Activated CD4-positive, alpha-beta T cell treated with anti-CD3 and anti-CD28 coated beads, Interleukin-2, amount 10 ng/mL, durations not matched to agents 24 days and 14 days (primary cell): ENCODE measurements at regions not wholly inside any gene's neighbourhood (a gene's known extent, or its start where the extent isn't known, plus 50 kb on each side); places are given as distances from the start of the nearest gene placed in this dataset.
"Not testable (repeated sequence)": the region's sequence is repeated elsewhere in the genome, so short reads cannot be mapped to it uniquely, and the experiment has no call there.

ENCODE experiments used
- DNase-seq: peaks from one replicate; pipeline ENCODE4 v3.0.0; 2022
- H3K27ac Mint-ChIP-seq: one replicate; pipeline ENCODE4 v1.8.0; 2022; ENCODE audit warnings: mild to moderate bottlenecking, mixed read lengths
- H3K27me3 Mint-ChIP-seq: one replicate; pipeline ENCODE4 v1.8.0; 2022; ENCODE audit warnings: mixed read lengths
- H3K36me3 Mint-ChIP-seq: one replicate; pipeline ENCODE4 v1.8.0; 2022; ENCODE audit warnings: low read depth, mild to moderate bottlenecking, mixed read lengths
- H3K4me1 Mint-ChIP-seq: one replicate; pipeline ENCODE4 v1.8.0; 2021; ENCODE audit warnings: mixed read lengths
- H3K4me3 Mint-ChIP-seq: one replicate; pipeline ENCODE4 v1.8.0; 2022; ENCODE audit warnings: mild to moderate bottlenecking, moderate library complexity, mixed read lengths
- H3K9me3 Mint-ChIP-seq: one replicate; pipeline ENCODE4 v1.8.0; 2021; ENCODE audit warnings: mixed read lengths
- intact Hi-C: fragments of 100-400 bp; cut with micrococcal nuclease; formaldehyde crosslinking; loops from one replicate; pipeline ENCODE4 v1.15.1; 2023

DNA sequence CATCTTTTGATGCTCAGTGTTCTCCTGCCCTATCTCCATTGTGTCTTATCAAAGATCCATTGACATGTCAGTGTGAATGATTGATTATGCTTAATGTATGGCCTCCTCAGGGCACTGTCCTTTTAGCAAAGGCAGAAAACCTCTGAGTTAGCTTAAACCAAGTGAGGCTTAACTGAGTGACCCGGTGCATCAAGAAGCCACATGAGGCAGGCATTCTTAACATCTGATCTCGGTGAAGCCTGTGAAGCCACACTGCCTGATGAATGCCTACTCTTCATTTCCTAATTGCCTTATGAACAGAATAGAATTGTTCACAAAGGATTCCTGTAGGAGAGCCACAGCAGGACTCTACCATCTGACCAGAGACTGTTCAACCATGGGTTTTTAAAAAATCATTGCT is 168.1 kb upstream of the SOX21 start:
- intact Hi-C loops, result no loop called here
- no peaks in the 10 kb centered on the region for H3K9me3 Mint-ChIP-seq
- H3K4me3 Mint-ChIP-seq, result no peak overlapping the region
- no peaks in the 10 kb centered on the region for H3K4me1 Mint-ChIP-seq
- no peak for DNase-seq
- no peaks in the 10 kb centered on the region for H3K27me3 Mint-ChIP-seq
- no peak overlapping the region for H3K27ac Mint-ChIP-seq
- no peaks in the 10 kb centered on the region for H3K36me3 Mint-ChIP-seq

DNA sequence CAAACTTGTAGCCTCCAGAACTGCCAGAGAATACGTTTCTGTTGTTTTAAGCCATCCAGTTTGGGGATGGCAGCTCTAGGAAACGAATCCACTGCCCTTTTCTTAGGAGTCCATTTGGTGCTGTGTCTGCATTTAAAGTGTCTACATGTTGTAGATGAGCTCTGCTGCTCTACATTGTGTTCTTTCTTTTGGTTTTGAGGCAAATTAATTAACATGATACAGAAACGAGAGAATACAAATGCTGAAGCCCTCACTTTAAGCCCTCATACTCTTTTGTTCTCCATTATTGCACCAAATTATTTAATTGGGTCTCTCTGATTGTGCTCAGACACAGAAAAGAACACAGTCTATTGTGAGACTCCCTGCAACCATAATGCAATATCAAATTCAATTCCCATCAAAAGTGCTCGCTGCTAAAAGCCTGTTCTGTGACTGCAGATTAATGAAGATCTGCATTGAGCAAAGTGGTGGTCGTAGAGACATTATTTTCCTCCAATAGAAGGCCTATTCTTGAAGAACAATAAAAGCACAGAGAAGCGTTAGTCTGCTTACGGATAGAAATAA is 166.3 kb upstream of the SOX21 start:
- Mint-ChIP-seq H3K27me3 (no peaks in the 10 kb centered on the region), H3K4me1 (no peaks in the 10 kb centered on the region), H3K36me3 (no peaks in the 10 kb centered on the region), H3K9me3 (no peaks in the 10 kb centered on the region), H3K4me3 (no peak overlapping the region), H3K27ac (no peak overlapping the region)
- intact Hi-C loops, result no loop called here
- no peak for DNase-seq

DNA sequence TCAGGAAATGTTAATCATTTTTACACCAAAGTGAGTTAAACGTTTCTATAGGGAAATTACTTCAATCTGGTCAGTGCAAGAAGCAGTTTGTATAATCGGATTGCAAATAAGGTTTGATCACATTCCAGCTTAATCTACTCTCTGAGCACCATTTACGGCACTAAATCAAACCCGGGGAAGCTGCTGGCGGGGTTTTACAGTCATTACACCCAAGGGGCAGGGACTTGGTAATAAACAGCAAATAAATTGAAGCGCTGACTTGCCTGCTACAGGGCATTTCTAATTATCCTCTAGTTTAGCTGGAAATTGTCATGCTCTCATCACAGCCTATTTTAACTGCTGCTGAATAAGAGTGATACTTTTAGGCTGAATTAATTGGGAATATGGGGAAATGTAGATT is 152.1 kb upstream of the SOX21 start:
- no peaks in the 10 kb centered on the region for H3K36me3 Mint-ChIP-seq
- DNase-seq, result no peak

DNA sequence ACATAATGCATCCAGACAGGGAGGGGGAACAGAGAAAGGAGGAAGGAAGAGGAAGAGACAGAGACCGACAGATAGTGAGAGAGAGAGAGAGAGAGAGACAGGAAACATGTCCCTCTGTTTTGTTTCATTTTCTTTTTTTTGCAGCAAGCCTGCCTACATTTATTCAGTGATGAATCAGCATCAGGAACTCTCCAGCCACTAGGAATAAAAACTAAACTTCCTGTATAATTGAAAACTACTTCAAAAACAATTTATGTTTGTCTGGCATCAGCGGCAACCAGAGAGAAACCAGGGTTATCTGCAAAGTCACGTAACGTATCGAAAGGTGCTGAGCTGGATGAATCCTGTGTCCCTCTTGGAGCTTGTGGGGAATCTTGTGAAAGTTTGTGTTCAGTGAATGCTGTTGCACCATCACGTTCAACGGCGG is 148.6 kb upstream of the SOX21 start:
- Mint-ChIP-seq H3K27ac (peak overlapping the region; percentile 87), H3K9me3 (no peaks in the 10 kb centered on the region), H3K27me3 (peaks cover 12% of the 10 kb centered on the region), H3K4me3 (peak overlapping the region; percentile 82), H3K36me3 (no peaks in the 10 kb centered on the region), H3K4me1 (peaks cover 10% of the 10 kb centered on the region)
- peak; percentile 64 for DNase-seq
- intact Hi-C loops, result loop anchor here (10.0 kb wide), 1 partner anchor 196 kb away; no protein-coding TSS in a partner anchor

More for the DNA sequence above, 152.1 kb upstream of the SOX21 start:
- Mint-ChIP-seq H3K4me1 (peaks cover 10% of the 10 kb centered on the region), H3K4me3 (no peak overlapping the region), H3K9me3 (no peaks in the 10 kb centered on the region), H3K27me3 (peaks cover 12% of the 10 kb centered on the region), H3K27ac (no peak overlapping the region)
- intact Hi-C loops, result loop anchor here (10.0 kb wide), 1 partner anchor 200 kb away; no protein-coding TSS in a partner anchor

DNA sequence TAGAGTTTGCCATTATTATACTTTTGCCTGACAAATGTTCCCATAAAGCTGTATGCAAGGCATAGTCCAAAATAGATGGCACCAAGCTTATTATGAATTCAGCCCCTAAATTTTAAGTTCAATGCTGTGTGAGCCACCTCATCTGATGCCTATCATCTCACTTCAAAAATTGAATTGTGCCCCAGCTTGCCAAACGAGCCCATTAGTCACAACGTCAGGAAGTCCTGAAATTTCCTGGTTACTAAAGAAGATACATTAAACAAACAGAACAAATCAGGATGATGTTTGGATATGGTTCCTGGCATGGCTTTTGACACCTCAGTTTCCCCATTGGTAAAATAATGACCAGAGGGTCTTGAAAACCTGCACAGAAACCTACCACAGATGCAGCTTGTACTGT is 147.5 kb upstream of the SOX21 start:
- Mint-ChIP-seq H3K4me1 (peaks cover 10% of the 10 kb centered on the region), H3K27me3 (peaks cover 11% of the 10 kb centered on the region), H3K4me3 (peak overlapping the region; percentile 11), H3K9me3 (no peaks in the 10 kb centered on the region), H3K36me3 (no peaks in the 10 kb centered on the region), H3K27ac (no peak overlapping the region)
- DNase-seq, result no peak
- intact Hi-C loops, result loop anchor here (10.0 kb wide), 1 partner anchor 195 kb away; no protein-coding TSS in a partner anchor

DNA sequence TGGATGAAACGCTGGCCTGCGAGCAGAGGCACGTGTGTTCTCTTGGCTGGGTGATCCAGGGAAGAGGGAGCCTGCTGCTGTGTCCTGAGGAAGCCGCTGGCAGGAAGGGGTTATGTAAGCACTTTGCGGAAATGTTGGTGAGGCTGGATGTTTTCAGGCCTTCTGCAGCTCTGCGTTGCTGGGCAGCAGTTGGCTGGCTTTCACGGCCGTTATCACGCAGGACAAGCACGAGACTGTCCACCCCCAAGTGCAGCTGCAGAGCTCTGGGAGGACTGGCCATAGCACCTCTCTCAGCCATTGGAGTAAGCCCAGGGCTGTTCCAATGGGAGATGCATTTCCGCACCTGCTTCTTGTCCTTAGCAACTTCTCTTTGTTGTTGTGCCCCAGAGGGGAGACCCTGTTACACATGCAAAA is 146.9 kb upstream of the SOX21 start:
- Mint-ChIP-seq H3K9me3 (peaks cover 4% of the 10 kb centered on the region), H3K4me1 (peaks cover 14% of the 10 kb centered on the region), H3K4me3 (no peak overlapping the region), H3K27ac (no peak overlapping the region), H3K27me3 (peaks cover 13% of the 10 kb centered on the region), H3K36me3 (no peaks in the 10 kb centered on the region)
- no peak for DNase-seq
- intact Hi-C loops, result no loop called here

DNA sequence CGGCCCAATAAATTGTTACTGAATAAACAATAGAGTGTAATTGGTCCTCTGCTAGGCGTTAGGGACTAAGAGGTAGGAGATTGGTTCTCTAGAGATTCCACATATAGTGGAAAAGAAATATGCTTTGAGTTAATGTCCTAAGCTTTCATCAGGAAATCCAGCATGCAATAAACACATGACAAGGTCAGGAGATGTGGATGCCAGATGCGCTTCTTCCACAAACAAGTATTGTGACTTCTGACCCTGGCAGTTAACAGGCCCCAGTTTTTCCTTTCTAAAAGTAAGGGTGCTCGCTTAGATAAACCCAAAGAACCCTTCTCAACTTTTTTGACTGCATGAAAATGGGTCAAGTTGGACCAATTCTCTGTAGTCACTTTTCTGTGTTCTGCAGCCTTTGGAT is 146.5 kb upstream of the SOX21 start:
- Mint-ChIP-seq H3K36me3 (no peaks in the 10 kb centered on the region), H3K9me3 (peaks cover 4% of the 10 kb centered on the region), H3K4me3 (no peak overlapping the region), H3K4me1 (peaks cover 14% of the 10 kb centered on the region), H3K27ac (no peak overlapping the region), H3K27me3 (peaks cover 9% of the 10 kb centered on the region)
- DNase-seq, result no peak
- intact Hi-C loops, result no loop called here

DNA sequence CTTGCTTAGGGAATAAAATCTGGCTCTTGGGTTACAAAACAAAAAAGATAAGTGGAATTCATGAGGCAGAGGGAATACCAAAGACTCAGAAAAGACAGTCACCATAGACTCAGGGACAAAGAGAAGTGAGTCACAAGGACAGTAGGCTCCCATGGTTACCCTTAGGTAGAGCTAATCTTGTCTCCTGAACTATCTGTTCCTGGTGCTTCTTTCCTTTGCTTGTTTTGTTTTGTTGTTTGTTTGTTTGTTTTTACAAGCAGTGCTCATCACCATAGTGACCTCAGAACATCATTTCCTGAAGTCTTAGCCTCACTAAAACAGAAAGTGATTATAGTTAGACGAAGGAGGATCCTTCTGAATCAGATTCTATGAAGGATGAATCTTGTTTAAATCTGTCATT is 142.3 kb upstream of the SOX21 start:
- H3K27me3 Mint-ChIP-seq, result peaks cover 7% of the 10 kb centered on the region
- no peak overlapping the region for H3K27ac Mint-ChIP-seq
- no peak overlapping the region for H3K4me3 Mint-ChIP-seq
- intact Hi-C loops, result no loop called here
- peaks cover 7% of the 10 kb centered on the region for H3K9me3 Mint-ChIP-seq
- no peaks in the 10 kb centered on the region for H3K36me3 Mint-ChIP-seq
- H3K4me1 Mint-ChIP-seq, result peaks cover 4% of the 10 kb centered on the region
- DNase-seq, result no peak

DNA sequence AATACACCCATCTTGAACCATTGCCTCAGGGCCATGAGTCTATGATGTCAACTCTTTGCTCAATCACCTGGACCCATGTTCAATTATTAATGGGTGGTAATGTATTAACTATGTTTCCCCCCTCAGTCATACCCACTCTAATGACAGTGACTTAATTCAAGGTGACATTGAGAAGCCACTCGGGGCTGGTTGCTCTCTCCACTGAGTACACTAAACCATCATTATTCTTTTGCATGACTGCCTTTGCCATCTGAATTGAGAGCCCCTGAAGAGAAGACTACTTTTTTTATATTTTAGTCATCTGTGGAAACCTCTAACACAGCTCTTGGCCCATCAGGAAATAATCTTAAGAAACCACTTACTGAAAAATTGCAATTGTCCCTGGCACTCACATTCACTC is 139.2 kb upstream of the SOX21 start:
- no peaks in the 10 kb centered on the region for H3K36me3 Mint-ChIP-seq

DNA sequence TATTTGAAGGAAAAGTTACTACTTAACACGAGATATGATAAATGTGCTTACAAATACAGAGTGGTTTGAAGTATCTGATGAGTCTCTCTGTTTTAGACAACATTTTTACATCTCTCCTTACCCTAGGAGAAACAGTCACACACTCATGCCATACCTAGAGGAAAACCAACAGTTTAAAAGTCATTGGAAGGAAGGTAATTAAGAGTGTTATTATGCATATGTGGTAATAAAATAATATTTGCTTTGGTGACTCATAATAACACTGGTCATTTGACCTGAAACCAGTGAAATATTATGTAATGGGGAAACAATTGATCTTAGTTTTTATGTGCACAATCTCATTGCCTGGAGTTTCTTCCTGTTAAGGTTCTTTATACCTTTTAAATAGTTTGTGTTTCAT is 136.9 kb upstream of the SOX21 start:
- intact Hi-C loops, result no loop called here
- H3K27ac Mint-ChIP-seq, result no peak overlapping the region
- no peak overlapping the region for H3K4me3 Mint-ChIP-seq
- peaks cover 3% of the 10 kb centered on the region for H3K9me3 Mint-ChIP-seq
- no peaks in the 10 kb centered on the region for H3K36me3 Mint-ChIP-seq
- DNase-seq, result no peak
- H3K27me3 Mint-ChIP-seq, result peaks cover 3% of the 10 kb centered on the region
- no peaks in the 10 kb centered on the region for H3K4me1 Mint-ChIP-seq

More for the DNA sequence above, 139.2 kb upstream of the SOX21 start:
- Mint-ChIP-seq H3K9me3 (peaks cover 7% of the 10 kb centered on the region), H3K4me1 (peaks cover 4% of the 10 kb centered on the region), H3K4me3 (no peak overlapping the region), H3K27ac (no peak overlapping the region), H3K27me3 (peaks cover 7% of the 10 kb centered on the region)
- DNase-seq, result no peak
- intact Hi-C loops, result no loop called here

DNA sequence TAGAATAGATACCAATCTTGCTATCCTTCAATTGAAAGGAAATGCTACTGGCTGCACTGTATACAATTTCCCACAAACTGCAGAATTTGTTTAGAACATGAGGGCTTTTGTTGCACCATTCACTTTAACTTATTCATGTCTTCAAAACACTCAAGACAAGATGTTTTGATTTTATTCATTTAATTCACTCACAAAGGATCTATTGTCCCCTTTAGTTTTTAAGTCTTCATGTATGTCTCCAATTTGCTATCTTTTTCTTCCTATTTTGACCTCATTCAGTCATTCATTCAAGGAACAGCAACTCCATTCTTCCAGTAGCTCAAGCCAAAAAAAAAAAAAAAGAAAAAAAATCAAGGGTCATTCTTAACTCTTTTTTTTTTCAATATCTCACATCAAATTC is 130.6 kb upstream of the SOX21 start:
- intact Hi-C loops, result no loop called here

DNA sequence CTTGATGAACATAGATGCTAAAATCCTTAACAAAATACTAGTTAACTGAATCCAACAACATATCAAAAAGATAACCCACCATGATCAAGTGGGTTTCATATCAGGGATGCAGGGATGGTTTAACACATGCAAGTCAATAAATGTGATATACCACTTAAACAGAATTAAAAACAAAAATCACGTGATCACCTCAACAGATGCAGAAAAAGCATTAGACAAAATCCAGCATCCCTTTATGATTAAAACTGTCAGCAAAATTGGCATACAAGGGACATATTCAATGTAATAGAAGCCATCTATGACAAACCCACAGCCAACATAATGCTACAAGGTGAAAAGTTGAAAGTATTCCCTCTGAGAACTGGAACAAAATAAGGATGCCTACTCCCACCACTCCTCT is 124.7 kb upstream of the SOX21 start:
- H3K27me3 Mint-ChIP-seq, intact Hi-C loops, H3K27ac Mint-ChIP-seq, DNase-seq, H3K36me3 Mint-ChIP-seq, H3K9me3 Mint-ChIP-seq, H3K4me3 Mint-ChIP-seq, H3K4me1 Mint-ChIP-seq: not testable (repeated sequence)

More for the DNA sequence above, 130.6 kb upstream of the SOX21 start:
- H3K27me3 Mint-ChIP-seq, result peaks cover 3% of the 10 kb centered on the region
- H3K4me3 Mint-ChIP-seq, result no peak overlapping the region
- H3K27ac Mint-ChIP-seq, result no peak overlapping the region
- H3K4me1 Mint-ChIP-seq, result no peaks in the 10 kb centered on the region
- no peaks in the 10 kb centered on the region for H3K36me3 Mint-ChIP-seq
- DNase-seq, result no peak
- no peaks in the 10 kb centered on the region for H3K9me3 Mint-ChIP-seq

DNA sequence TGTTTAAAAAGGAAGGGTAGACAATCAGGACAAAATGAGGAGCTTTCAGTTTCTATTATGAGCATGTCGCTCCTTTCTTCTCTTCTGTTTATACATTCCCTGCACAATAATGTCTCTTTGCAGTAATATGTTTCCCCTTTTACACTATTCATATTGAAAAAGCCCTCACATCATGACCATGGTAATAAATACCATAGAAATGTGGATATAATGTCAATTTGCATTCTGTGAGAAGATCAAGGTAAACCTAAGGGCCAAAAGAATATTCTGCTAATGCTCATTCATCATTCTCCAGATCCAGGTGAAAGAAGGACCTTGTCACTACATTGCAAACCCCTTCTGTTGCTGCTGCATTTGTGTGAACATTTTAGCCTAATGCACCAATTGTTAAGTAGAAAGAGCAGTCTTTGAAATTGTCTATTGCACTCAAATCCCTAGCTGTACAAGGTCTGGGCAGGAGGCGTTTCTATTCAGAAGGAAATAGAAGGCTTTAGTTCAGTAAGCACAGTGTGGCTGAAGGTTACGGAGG is 117.6 kb upstream of the SOX21 start:
- H3K27me3 Mint-ChIP-seq, result no peaks in the 10 kb centered on the region
- no peaks in the 10 kb centered on the region for H3K9me3 Mint-ChIP-seq
- intact Hi-C loops, result no loop called here
- no peaks in the 10 kb centered on the region for H3K4me1 Mint-ChIP-seq
- no peak overlapping the region for H3K4me3 Mint-ChIP-seq
- no peak for DNase-seq
- no peaks in the 10 kb centered on the region for H3K36me3 Mint-ChIP-seq
- H3K27ac Mint-ChIP-seq, result no peak overlapping the region

DNA sequence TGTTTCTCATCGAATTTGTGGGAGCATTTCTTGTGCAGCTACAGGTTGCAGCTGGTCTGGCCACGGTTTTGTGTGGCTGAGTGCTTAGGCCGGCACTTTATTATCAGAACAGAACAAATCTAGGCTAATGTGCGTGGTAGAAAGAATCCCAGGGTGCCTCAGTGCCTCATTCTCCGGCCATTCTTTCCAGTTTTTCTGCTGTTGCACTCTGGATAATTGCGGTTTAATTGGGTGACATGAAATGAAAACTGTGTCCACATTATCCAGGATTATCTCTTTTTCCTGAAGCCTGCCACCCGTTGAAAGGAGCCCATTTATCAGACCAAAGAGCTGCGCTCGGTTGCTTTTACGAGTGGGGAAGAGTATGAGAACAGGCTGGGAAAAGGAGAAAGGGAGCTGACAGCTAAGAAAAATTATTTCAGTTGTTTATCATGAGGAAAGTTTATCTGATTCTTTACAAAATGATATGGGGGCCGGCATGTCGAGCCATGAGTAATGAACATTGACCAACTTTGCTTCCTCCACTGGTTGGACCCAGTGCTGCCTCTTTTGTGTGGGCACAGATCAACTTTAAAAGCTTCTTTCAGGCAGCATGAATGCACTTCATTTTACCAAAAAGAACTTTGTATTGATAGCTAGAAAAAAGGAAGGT is 117.0 kb upstream of the SOX21 start:
- DNase-seq, result no peak
- Mint-ChIP-seq H3K27ac (no peak overlapping the region), H3K4me1 (no peaks in the 10 kb centered on the region), H3K27me3 (no peaks in the 10 kb centered on the region), H3K9me3 (no peaks in the 10 kb centered on the region), H3K4me3 (no peak overlapping the region), H3K36me3 (no peaks in the 10 kb centered on the region)
- intact Hi-C loops, result no loop called here
